Tibial nerve (tissue), 3 donors: ENCODE measurements at regions not wholly inside any gene's neighbourhood (a gene's known extent, or its start where the extent isn't known, plus 50 kb on each side); places are given as distances from the start of the nearest gene placed in this dataset.

Experiments
- CTCF ChIP-seq, 5 experiments: fragments of 200-600 bp in 3 of 5; fragments of 450-650 bp in 2 of 5; sonication (generic) in 3 of 5; IDR thresholded peaks; one replicate each; pipeline ENCODE4 v1.5.1; 2016 to 2019; ENCODE audit warnings: antibody characterized with exemption in 5 of 5, mild to moderate bottlenecking in 3 of 5, moderate library complexity in 2 of 5
- POLR2A ChIP-seq, 2 donors: fragments of 450-650 bp; IDR thresholded peaks; one replicate each; pipeline ENCODE4 v1.6.1; 2017; ENCODE audit warnings: antibody characterized with exemption in 2 of 2, mild to moderate bottlenecking in 2 of 2, moderate library complexity in 2 of 2

GRCh38 chr1:73749996-73750395 is 448.0 kb downstream of the LRRIQ3 start:
- TF ChIP-seq POLR2A (IDR thresholded peaks at IDR 0.05) (no peak), CTCF (IDR thresholded peaks at IDR 0.05) (no peak)
